Neural progenitor cell (in vitro differentiated cells): ENCODE measurements at regions not wholly inside any gene's neighbourhood (a gene's known extent, or its start where the extent isn't known, plus 50 kb on each side); places are given as distances from the start of the nearest gene placed in this dataset.

Experiments
- EZH2 ChIP-seq: fragments of 200-600 bp; sonication (generic); IDR thresholded peaks from 2 replicates; pipeline ENCODE4 v1.6.1; 2017; ENCODE audit warnings: antibody characterized with exemption, mild to moderate bottlenecking, moderate library complexity
- EZH2phosphoT487 ChIP-seq: fragments of 200-600 bp; sonication (generic); IDR thresholded peaks from 2 replicates; pipeline ENCODE4 v1.6.1; 2017; ENCODE audit warnings: antibody characterized with exemption
- TF ChIP-seq, protein P1 (sequence below): fragments of 200-600 bp; sonication (generic); IDR thresholded peaks from 2 replicates; pipeline ENCODE4 v1.5.1; 2017; ENCODE audit warnings: antibody characterized with exemption, mild to moderate bottlenecking

GRCh38 chr7:118559207-118559606 is 334.7 kb downstream of the ANKRD7 start:
- TF ChIP-seq, protein P1, sequence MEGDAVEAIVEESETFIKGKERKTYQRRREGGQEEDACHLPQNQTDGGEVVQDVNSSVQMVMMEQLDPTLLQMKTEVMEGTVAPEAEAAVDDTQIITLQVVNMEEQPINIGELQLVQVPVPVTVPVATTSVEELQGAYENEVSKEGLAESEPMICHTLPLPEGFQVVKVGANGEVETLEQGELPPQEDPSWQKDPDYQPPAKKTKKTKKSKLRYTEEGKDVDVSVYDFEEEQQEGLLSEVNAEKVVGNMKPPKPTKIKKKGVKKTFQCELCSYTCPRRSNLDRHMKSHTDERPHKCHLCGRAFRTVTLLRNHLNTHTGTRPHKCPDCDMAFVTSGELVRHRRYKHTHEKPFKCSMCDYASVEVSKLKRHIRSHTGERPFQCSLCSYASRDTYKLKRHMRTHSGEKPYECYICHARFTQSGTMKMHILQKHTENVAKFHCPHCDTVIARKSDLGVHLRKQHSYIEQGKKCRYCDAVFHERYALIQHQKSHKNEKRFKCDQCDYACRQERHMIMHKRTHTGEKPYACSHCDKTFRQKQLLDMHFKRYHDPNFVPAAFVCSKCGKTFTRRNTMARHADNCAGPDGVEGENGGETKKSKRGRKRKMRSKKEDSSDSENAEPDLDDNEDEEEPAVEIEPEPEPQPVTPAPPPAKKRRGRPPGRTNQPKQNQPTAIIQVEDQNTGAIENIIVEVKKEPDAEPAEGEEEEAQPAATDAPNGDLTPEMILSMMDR: no peak
- no peak for TF ChIP-seq EZH2phosphoT487
- TF ChIP-seq EZH2: no peak
